HG03378 (cell line): ENCODE measurements at regions not wholly inside any gene's neighbourhood (a gene's known extent, or its start where the extent isn't known, plus 50 kb on each side); places are given as distances from the start of the nearest gene placed in this dataset.

Source experiments
- ATAC-seq: cut with Tn5 transposase; IDR thresholded peaks from one replicate; pipeline ENCODE4 v1.9.1; 2021; ENCODE audit warnings: mild to moderate bottlenecking, moderate library complexity; ENCODE audit not compliant: unreplicated experiment

GRCh38 chr16:13392341-13392740, 490.9 kb downstream of the SHISA9 start:
- ATAC-seq = no peak

DNA sequence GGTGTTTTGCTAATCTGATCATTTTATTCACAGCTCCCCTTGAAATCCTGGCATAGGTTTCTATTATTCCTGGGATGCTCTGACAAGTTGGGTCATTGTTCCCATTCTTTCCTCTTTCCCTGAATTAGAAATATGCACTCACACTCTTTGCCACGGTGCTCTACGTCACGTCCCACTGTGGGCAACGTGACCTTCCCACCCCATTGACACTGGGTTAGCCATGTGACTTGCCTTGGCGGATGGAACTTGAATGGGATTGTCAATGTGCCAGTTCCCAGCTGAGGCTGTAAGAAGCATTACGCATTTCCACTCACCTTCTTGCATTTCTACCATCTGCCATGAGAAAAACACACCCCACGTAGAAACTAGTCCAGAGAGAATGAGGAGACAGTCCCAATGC, 492.4 kb downstream of the SHISA9 start:
- ATAC-seq = no peak

- ATAC-seq = no peak
These were observed 493.1 kb downstream of the SHISA9 start for GRCh38 chr16:13394488-13394887.

DNA sequence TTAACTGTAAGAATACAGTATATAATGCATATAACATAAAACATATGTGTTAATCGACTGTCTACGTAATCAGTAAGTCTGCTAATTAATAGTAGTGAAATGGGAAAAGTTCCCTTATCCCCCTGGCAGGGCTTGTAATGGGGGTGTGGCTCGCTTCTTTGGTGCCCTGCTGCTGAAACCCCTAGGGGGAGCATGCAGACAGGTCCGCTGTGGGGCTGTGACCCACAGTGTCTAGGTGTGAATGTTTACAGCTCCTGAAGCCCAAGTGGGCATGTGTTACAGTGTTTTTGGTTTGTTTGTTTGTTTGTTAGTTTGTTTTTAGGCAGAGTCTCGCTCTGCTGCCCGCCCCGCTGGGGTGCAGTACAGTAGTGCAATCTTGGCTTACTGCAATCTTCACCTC, 495.7 kb downstream of the SHISA9 start:
- no peak for ATAC-seq

DNA sequence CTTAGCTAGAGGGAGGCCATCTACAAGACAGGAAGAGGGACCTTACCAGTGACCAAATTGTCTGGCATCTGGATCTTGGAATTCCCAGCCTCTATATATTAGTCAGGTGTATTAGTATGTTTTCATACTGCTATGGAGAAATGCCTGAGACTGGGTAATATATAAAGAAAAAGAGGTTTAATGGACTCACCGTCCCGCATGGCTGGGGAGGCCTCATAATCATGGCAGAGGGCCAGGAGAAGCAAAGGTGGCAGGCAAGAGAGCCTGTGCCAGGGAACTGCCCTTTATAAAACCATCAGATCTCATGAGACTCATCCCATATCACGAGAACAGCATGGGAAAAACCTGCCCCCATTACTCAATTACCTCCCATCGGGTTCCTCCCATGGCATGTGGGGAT, 500.2 kb downstream of the SHISA9 start:
- ATAC-seq = no peak

DNA sequence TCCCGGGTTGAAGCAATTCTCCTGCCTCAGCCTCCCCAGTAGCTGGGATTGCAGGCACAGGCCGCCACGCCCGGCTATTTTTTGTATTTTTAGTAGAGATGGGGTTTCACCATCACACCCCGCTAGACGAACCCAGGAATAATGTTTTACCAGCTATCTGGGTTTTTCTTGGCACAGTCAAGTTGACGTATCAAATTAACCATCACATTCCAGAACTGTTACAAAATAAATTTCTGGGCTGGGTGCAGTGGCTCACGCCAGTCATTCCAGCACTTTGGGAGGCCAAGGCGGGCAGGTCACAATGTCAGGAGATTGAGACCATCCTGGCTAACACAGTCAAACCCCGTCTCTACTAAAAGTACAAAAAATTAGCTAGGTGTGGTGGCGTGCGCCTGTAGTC, 501.2 kb downstream of the SHISA9 start:
- ATAC-seq = no peak

GRCh38 chr16:13403326-13403725, 501.9 kb downstream of the SHISA9 start:
- ATAC-seq = no peak

DNA sequence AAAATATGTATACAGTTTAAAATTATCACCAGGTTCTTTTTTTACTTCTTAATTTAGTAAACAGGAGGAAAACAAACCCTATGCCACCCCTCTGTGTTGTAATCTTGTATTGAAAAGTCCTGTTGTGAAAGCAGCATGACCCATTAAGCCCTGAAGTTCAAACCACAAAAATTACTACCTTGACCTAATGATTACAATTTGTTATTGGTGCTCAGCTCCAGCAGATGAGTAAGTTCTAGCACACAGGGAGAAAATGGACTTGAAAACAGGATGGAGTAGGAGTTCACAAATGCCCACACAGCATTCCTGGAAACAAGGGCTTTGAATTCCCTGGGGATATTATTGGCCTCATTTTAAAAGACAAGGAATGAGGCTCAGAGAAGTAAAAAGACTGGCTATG, 505.8 kb upstream of the ERCC4 start:
- ATAC-seq = no peak

DNA sequence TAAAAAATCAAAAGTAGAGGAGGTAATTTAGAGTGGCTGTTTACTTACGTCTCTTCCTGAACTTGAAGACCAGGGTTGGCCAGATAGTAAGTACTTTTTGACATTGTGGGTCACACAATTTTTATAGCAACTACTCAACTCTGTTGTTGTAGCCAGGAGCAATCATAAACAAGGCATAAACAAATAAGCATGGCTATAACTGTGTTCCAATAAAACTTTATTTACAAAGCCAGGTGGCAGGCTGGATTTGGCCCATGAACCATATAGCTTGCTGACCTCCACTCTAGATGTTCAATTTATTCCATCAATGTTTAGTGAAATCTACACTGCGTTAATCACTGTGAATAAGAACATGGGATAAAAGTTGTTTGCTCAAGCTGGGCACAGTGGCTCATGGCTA, 500.4 kb upstream of the ERCC4 start:
- no peak for ATAC-seq

DNA sequence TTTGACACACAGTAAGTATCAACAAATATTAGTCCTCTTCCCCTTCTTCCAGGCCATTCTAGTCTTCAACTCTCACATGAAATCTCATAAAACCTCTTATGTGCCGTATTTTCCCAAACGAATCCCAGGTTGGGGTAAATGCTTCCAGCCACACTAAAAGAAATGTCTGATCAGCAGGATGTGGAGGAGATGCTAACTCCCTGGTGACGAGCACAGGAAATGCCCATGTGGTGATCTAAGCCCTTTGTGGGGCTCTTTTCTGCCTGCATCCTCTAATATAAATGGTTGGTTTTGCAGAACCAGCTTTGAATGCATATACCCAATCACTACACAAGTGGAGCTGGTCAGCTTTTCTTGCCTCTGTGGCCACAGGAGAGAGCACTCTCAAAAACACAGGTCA, 498.2 kb upstream of the ERCC4 start:
- ATAC-seq = no peak

DNA sequence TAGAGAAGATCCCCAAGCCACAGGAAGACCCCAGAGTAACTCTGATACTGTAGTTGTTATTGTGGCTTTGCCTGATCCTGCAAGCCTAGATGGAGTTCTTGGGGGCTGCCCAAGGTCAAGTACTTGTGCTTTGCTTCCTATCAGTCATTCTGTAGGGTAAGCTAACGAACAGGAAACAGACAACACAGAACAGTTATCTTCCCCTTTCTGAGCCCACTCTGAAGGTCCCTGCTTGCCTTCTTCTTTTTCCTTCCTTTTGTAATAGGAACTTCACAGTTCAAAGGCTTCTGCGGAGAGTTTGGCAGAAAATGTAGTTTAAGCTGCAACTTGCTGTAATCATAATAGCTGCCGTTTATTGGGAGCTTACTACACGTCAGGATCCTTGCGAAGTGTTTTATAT, 494.1 kb upstream of the ERCC4 start:
- no peak for ATAC-seq

- ATAC-seq = no peak
These were observed 493.7 kb upstream of the ERCC4 start for GRCh38 chr16:13426269-13426668.

GRCh38 chr16:13426736-13427135, 493.2 kb upstream of the ERCC4 start:
- ATAC-seq = no peak

DNA sequence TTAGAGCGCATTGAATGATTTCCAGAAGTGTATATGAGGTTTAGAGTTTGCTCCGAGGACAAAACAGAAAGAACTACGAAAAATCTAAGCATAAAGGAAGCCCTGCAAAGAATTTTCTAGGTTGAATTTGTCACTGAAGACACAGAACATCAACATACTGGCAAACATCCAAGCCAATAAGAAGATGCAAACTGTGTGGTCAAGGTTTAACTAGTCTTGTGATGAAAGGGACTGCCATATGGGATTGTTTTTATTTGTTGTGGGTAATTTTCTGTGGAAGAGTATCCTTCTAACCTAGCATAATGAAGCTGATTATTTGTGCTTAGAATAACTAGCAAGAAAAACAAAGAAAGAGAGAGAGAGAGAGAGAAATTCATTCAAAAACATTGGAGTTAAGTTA, 492.0 kb upstream of the ERCC4 start:
- ATAC-seq = no peak

DNA sequence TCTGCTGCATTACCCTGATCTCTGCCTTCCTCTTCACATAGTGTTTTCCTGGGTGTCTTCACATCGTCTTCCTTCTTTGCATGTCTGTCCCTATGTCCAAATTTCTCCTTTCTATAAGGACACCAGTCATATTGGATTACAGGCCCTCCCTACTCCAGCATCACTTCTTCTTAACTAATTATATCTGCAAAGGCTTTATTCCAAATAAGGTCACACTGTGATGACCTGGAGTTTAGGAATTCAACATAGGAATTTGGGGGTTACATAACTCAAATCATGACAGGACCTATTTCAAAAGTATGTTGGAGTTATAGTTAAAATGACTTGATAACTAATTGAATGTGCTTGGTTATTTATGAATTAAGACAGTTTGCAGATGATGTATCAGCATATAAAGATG, 490.5 kb upstream of the ERCC4 start:
- no peak for ATAC-seq

DNA sequence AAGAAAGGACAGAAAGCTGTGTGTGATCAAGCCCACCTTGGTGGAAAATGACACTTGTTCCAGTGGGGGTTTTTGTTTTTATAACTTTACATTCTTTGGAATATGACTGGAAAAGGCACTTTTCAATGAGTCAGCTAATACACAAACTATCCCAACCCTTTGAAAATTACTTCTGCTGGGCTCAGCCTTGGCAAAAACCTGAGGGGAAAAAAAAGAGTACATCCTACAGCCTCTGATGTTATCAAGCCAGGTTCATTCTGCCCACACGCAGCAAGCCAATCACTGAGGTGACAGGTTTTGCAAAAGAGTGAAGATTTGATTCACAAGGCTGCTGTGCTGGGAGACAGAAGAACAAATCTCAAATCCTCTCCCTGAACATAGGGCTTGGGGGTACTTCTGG, 484.5 kb upstream of the ERCC4 start:
- no peak for ATAC-seq

- no peak for ATAC-seq
These were observed 484.0 kb upstream of the ERCC4 start for GRCh38 chr16:13435873-13436474.

GRCh38 chr16:13436641-13437412, 483.1 kb upstream of the ERCC4 start:
- peak; percentile 79 for ATAC-seq

- ATAC-seq = no peak
These were observed 482.6 kb upstream of the ERCC4 start for GRCh38 chr16:13437413-13437795.

- ATAC-seq = no peak
These were observed 481.9 kb upstream of the ERCC4 start for GRCh38 chr16:13438064-13438463.

DNA sequence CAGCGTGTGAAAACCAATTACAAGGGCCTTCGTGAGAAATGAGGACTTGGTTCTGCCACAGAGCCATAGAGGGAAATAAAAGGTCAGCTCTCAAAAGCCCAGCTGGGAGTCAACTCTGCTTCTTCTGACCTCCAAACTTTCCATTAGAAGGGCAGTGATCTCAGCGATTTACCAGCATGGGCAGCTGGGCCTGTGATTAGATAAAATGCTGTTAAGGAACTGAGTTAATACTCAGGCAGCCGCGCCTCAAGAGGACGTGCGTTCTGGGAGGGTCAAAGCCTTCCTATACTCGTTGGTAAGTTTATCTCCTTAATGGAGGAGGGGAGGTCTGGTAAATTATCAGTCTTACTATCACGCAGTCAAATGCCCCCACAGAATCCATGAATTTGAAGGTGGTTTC, 480.2 kb upstream of the ERCC4 start:
- no peak for ATAC-seq

DNA sequence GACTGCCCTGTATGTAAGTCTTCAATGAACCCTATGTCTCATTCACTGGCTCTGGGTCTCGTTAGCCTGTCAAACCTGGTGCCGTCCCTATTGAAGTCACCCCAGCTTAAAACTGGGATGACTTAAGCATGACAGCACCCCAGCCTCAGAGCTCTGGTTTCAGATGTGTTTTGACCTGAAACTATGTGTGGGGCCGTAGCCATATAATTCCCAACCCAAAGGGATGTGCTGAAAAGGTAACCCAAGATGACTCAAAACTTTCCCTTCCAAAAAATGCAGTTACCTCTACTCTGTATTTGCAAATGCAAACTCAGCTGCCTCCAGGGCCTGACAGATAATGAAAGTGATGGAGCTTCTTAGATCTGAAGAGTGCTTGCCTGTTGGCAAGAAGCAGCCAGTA, 478.3 kb upstream of the ERCC4 start:
- ATAC-seq = no peak

DNA sequence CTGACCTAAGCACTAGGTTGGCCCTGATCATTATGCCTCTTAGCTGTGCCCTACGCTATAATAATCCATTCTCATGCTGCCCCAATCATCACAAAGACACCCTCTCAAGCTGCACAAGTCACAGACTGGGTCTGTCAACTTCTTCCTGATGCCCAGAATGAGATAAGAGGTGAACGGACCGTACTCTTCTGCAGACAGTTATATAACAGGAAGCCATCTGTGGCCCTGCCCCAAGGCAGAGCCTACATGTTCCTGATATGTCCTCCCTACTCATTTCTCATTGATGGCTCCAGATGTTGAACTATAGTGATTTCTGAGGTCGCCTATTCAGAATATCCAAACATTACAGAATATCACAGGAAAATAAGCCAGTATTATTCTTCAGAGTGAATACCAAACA, 471.6 kb upstream of the ERCC4 start:
- no peak for ATAC-seq
